Middle frontal gyrus (tissue), 1 donor: ENCODE measurements at regions not wholly inside any gene's neighbourhood (a gene's known extent, or its start where the extent isn't known, plus 50 kb on each side); places are given as distances from the start of the nearest gene placed in this dataset.
"Not testable (repeated sequence)": the region's sequence is repeated elsewhere in the genome, so short reads cannot be mapped to it uniquely, and the experiment has no call there.

Experiments used
- DNase-seq: peaks from one replicate; pipeline ENCODE4 v3.0.0-alpha.2; 2015; ENCODE audit warnings: low spot score; ENCODE audit errors: extremely low spot score

DNA sequence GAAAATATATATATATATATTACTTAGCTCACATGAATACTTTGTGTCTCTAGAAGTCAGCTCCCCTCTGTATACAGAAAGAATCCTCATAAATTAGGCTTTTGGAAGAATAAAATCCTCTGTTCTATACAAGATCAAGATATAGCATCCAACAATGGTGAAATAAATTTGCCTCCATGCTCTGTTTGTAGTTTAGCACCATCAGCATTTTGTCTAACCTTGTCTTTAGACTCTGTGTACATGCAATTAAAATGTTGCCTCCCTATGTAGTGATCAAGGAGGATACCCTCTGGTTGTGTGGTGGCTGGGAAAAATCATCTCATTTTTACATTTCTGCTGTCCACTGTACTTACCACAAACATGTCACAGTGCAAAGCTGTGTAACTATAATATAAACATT is 189.7 kb downstream of the C7orf25 start:
- no peak for DNase-seq

DNA sequence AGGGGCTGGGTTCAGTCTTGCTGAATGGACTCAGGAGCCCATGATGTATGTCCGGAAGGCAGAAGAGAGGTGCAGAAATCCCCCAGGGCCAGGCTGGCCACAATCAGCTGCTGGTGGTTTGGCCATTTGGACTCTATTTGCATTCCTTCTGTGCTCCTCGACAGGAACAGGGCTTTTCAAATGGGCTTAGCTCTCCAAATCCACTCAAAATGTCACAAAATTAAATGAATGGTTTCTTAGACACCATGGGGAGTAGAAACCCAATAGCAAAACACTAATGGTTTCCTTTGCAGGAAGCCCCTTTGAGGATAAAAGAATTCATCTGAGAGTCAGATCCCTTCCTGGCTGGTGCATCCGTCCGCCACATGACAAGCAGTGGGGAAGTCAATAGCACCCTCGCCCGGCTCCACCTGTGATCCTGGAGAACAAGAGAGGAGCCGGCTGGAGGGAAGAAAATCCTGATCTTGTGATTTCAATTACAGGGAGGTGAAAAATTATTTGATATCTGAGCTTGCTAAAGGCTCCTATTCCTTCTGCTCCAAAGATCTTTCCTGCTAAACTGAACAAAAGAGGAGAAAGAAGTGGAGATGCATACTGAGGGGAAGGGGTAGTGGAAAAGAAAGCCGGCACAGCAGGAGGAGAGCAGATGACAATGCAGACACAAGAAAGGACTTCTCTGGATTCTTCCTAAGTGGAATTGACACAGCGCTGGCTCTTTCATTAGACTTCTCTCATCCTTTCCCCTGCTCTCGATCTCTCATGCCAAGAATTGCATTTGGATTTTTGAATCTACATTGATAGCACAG is 190.7 kb downstream of the C7orf25 start:
- no peak for DNase-seq

DNA sequence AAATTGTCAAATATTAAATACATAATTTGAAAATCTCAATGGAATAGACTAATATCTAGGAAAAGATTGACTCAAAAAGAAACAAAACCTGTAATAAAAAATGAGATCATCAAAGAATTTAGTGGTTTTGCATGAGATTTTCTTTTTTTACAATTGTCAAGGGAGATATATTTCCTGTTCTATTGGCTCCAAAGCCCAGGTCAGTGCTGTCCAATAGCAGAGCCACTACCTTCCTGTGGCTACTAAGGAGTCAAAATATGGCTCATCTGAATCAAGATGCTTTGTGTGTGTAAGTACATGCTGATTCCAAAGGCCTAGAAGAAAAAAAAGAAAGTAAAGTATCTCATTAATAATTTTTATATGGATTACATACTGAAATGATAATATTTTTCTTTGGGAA is 191.9 kb downstream of the C7orf25 start:
- no peak for DNase-seq

DNA sequence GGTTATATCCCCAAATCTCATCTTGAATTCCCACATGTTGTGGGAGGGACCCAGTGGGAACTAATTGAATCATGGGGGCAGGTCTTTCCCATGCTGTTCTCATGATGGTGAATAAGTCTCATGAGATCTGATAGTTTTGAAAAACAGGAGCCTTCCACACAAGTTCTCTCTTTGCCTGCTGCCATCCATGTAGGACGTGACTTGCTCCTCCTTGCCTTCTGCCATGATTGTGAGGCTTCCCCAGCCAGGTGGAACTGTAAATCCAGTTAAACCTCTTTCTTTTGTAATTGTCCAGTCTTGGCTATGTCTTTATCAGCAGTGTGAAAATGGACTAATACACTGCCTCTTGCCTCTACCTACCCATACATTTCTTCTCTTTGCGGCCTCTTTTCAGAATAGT is 193.4 kb downstream of the C7orf25 start:
- DNase-seq, result not testable (repeated sequence)

- no peak for DNase-seq
These were observed 197.5 kb downstream of the C7orf25 start for GRCh38 chr7:42714356-42714755.

GRCh38 chr7:42709284-42709683 is 202.6 kb downstream of the C7orf25 start:
- no peak for DNase-seq

DNA sequence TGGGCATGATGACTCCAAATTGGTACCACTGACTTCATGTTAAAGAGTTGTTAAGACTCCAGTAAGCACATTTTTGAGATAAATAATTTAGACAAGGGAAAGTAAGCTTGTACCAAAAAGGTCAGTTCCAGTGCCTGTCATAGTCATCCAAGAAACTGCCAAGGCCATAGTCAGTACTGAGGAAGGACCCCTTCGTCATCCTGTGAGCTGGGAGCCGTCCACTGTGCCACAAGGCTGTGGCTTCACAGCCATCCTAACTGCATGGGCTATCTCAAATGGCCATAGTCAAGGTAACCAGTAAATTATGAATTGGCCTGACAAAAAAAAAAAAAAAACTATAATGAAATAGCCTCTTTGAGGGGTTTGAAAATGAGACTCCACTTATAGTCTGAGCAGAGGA is 207.2 kb downstream of the C7orf25 start:
- no peak for DNase-seq

DNA sequence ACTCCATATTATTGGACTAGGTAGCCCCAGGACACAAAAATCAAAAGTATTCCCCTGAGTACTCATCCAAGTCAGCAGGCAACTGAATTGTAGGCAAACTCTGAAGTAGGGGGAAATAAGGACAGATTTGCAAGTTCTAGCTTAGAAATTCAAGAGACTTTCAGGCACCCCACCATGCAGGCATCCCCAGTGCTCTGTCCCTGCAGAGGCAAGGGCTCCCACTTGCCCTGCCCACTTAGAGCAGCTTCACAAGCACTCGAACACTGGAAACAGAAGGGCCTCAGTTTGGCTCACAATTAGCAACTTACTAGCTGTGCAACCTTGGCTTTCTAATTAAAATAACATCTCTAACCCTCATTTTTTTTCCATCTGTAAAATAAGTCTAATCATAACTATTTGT is 209.2 kb downstream of the C7orf25 start:
- DNase-seq, result no peak

GRCh38 chr7:42700406-42701327 is 211.2 kb downstream of the C7orf25 start:
- no peak for DNase-seq

DNA sequence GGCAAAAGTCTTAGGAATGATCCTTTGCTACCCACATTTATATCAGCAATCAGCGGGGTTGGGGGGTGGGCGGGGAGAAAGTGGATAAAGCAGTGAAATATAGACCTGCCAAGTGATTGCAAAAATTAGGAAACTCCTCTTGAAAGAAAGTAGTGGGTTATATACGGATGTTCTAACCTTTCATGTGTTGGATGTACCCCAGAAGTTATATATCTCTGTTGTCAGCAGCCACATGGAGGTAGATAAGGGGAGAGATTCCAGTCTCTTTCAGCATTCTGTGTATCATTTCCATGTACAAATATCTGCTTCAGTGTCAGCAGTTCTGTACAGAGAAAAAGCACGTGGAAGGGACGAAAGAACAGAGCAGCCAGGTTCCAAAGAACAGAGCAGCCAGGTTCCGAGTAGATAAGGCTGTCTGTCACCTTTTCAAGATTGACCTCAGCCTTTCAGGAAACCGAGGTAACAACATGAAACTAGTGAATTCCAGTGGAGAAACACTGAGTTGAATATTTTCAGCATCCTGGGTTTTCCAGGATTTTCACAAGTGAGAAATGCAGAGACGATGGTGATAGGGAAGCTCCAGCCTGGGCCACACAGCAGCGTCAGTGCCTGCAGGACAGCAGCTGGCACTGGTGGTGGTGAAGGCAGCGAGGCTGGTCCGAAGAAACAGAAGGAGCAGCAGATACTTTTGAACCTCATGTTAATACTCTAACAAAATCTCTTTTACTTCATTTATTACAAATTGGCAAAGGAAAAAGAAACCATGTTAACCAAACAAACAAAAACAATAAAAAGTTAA is 212.3 kb downstream of the C7orf25 start:
- DNase-seq, result no peak

DNA sequence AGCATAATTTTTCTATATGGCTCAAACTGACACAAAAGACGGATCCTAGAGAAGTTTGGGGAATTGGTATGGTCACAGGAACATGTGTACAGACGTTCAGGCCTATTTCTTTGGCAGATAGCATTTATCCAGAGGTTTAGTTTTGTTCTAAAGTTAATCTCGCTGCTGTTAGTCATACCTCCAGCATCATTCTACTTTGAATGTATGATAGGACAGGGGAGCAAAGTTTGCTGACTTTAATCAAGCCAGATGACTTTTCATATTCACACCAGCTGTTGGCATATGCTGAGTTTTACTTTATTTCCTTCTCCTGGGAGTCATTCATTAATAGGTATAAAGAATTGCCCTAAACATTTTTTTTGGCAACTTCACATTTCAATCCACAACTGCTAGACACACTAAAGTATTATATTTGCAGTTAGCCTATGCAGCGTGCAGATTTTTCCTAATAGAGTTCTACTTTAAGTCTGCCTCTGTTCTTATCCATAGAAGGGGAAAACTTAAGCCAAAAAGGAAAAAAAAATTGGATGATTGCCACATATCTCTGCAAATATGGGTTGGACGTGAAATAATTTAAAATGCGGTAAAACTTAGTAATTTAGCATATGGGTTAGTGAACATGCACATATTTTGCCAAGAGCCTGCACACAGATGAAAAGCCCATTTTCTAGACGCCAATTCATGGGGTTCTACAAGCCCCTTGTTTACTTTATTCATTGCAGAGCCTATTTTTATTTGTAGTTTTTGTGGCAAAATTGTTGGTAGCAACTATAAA is 213.1 kb downstream of the C7orf25 start:
- DNase-seq, result no peak

DNA sequence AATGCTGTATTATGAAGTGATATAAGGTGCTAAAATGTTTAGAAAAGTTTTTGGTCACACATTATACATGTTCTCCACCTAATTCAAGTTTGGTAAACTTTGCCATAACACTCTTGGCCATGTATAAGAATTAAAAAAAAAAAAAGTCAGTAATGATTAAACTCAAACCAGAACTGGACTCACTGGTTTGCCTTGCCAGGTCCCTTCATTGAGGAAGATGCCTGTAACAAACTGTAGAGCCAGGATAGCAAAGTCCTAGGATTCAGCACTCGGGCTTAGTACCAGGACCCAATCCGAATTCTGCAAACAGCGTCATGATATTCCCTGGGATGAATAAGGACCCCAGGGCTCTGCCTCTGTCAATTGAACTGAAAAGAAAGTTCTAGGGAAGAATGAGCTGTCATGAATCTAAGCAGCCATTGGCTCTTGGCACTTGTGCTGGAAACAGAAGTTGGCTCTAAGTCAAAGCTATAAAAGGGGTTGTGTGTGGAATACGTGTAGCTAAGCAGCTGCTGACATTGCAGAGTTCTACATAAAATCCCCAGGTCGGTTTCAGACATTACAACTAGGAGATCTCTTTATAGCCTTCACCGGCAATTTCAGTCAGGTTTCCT is 216.9 kb downstream of the C7orf25 start:
- no peak for DNase-seq

DNA sequence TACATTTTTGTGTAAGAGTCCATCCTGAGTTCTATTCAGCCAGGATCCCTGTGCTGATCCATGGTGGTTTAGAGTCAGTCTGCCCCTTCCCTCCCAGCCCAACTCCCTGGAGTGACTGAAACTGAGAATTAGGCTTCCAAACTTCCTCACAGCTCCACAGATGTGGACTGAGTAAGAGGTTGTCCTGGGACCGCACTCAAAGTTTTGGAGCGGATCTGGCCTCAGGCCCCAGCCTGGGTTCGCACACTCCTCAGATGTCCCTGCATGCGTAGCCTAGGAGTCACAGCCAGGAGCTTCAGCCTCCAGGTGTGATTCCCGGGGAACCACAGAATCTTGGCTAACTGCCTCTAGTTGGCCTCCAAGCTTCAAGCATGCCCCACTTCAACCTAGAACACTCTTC is 218.1 kb downstream of the C7orf25 start:
- DNase-seq, result no peak

DNA sequence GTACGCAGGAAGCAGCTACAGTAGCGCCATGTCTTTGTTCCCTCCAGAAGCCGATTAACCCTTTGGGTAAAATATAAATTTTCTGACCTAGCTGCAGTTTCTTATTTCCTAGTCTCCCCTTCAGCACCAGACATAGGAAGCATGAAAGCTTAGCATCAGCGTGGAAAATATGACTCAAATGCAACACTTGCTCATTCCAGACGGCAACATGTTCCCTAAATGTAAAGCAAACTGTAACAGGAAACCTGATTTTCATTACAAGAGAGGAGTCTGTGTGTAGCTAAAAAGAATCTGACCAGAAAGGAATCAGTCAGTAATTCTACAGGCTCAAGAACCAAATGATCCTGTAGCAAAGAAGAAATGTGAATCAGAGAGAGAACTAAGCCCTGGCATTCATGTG is 219.2 kb downstream of the C7orf25 start:
- DNase-seq, result no peak

DNA sequence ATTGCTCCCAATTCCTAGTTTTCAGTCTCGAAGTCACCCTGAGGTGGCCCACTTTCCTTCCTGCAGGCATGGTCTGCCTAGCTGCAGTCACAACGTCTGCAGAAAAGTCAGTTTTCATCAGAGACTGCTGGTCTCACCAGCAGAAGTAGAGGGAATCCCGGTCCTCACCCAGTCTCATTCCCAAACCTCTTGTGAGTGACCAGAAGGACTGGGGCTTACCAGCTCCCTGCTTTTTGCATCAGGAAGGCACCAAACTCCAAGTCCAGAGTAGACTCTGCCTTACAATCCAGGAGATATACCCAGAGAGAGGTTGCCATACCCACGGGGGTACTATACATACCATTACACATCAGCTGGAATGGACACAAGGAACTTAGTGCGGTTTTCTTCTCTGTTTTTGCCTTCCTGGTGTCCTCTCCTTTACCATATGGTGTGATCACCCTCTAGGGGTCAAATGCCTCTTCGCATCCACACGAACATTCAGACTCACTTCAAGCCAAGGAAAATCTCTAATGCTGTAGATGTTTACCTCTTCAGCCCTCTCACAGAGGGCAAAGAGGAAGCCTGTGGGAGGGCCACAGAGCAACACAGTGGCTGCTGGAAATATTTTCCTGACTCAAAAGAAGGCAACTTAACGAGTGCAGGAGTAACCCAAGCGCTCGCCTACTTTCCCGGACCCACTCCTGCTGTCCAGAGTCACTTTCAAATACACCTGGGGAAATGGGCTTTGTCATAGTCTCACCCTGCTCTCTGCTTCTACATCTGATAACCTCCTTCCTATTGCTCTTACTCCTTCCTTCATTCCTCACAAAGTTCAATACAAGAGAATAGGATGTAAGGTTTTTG is 220.9 kb downstream of the C7orf25 start:
- no peak for DNase-seq

GRCh38 chr7:42689626-42690025 is 222.2 kb downstream of the C7orf25 start:
- no peak for DNase-seq

GRCh38 chr7:42688056-42688371 is 223.9 kb downstream of the C7orf25 start:
- no peak for DNase-seq

GRCh38 chr7:42687211-42688055 is 224.4 kb downstream of the C7orf25 start:
- no peak for DNase-seq
